Endodermal cell (in vitro differentiated cells): ENCODE measurements at regions not wholly inside any gene's neighbourhood (a gene's known extent, or its start where the extent isn't known, plus 50 kb on each side); places are given as distances from the start of the nearest gene placed in this dataset.

ENCODE experiments used
- DNase-seq: peaks from one replicate; pipeline ENCODE4 v3.0.0-alpha.2; 2017
- H3K27ac ChIP-seq: 2 replicates; pipeline ENCODE4 v1.5.1; 2013; ENCODE audit warnings: mild to moderate bottlenecking, low read depth, low read length, moderate library complexity
- H3K27me3 ChIP-seq: 2 replicates; pipeline ENCODE4 v1.6.1; 2013; ENCODE audit warnings: mild to moderate bottlenecking, low read length, moderate library complexity; ENCODE audit not compliant: insufficient read depth, control insufficient read depth, poor library complexity, severe bottlenecking
- H3K36me3 ChIP-seq: 2 replicates; pipeline ENCODE4 v1.7.0; 2013; ENCODE audit warnings: mild to moderate bottlenecking, low read length, moderate library complexity; ENCODE audit not compliant: control insufficient read depth, insufficient read depth
- H3K4me1 ChIP-seq: one replicate; pipeline ENCODE4 v1.7.0; 2013; ENCODE audit warnings: low read length; ENCODE audit not compliant: control insufficient read depth, insufficient read depth
- H3K4me3 ChIP-seq: 2 replicates; pipeline ENCODE4 v1.5.1; 2013; ENCODE audit warnings: mild to moderate bottlenecking, low read length, moderate library complexity
- H3K9ac ChIP-seq: 2 replicates; pipeline ENCODE4 v1.6.1; 2013; ENCODE audit warnings: mild to moderate bottlenecking, low read length, moderate library complexity; ENCODE audit not compliant: poor library complexity, severe bottlenecking; ENCODE audit errors: extremely low read depth
- H3K9me3 ChIP-seq: 2 replicates; pipeline ENCODE4 v1.6.1; 2013; ENCODE audit warnings: mild to moderate bottlenecking, low read length, moderate library complexity; ENCODE audit not compliant: control insufficient read depth
- H3K27ac Mint-ChIP-seq: 2 replicates; pipeline ENCODE4 v1.8.0; 2020; ENCODE audit warnings: mixed read lengths
- H3K27me3 Mint-ChIP-seq: 2 replicates; pipeline ENCODE4 v1.8.0; 2021; ENCODE audit warnings: mild to moderate bottlenecking, mixed read lengths; ENCODE audit not compliant: insufficient read depth
- H3K36me3 Mint-ChIP-seq: 2 replicates; pipeline ENCODE4 v1.8.0; 2020; ENCODE audit warnings: low read depth, mixed read lengths
- H3K4me1 Mint-ChIP-seq: 2 replicates; pipeline ENCODE4 v1.8.0; 2020; ENCODE audit warnings: mixed read lengths
- H3K4me3 Mint-ChIP-seq: 2 replicates; pipeline ENCODE4 v1.8.0; 2020; ENCODE audit warnings: mild to moderate bottlenecking, moderate library complexity, mixed read lengths
- H3K9me3 Mint-ChIP-seq: 2 replicates; pipeline ENCODE4 v1.8.0; 2020; ENCODE audit warnings: mild to moderate bottlenecking, mixed read lengths
- CTCF ChIP-seq: fragments of 200-600 bp; sonication (generic); conservative IDR thresholded peaks from 2 replicates; pipeline ENCODE4 v1.5.0; 2021; ENCODE audit warnings: antibody characterized with exemption, mild to moderate bottlenecking
- WGBS, 2 experiments: methylation state at CpG; one replicate each; pipeline versions ENCODE4 v1.1.5 to v1.1.7; 2013; ENCODE audit warnings: missing lambda C conversion rate in 2 of 2, mixed read lengths in 1 of 2; ENCODE audit not compliant: insufficient coverage in 1 of 2, insufficient read length in 1 of 2; 5-methylcytosine and 5-hydroxymethylcytosine counted together

DNA sequence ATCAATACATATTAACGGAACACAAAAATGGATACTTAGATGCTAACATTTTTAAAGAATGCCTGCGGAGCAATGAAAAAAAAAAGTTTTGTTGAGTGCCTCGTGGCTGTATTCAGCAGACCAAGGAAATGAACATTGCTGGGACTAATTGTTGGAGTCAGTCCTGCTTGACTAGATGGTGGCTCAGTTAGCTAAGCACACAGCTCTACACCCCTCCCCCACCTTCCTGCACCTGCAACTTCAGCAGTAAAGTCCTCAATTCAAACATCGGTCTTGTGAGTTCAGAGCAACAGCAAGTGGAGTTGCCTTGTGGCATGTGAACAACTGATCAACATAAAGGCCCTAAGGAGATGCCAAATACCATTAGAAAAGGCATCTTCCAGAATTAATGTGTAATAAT, 326.0 kb upstream of the NPSR1 start:
- no peak for DNase-seq
- 90 to 100% methylated on average over 1 to 4 of the region's 4 CpGs for WGBS, 2 experiments

DNA sequence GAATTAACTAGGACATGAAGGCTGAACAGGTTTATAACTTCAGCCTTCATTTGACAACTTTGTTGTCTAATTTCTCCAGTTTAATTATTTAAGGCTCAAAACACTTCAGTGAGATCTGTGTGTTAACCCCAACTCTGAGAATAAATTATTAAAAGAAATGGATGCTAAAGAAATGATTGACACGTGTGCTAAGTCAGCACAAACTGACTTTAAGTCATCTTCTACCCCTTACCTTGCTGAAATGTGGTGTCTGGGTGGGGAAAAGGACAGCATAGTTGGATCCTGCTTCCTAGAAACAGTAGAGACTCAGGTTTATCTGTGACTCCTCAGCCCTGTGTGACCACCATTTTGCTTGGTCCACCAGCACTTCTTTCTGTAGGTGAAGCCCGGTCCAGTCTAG, 324.8 kb upstream of the NPSR1 start:
- DNase-seq, result no peak
- Histone ChIP-seq H3K9ac (no peak overlapping the region), H3K4me1 (peaks cover 12% of the 10 kb centered on the region), H3K4me3 (no peak overlapping the region), H3K9me3 (peaks cover 2% of the 10 kb centered on the region), H3K36me3 (no peaks in the 10 kb centered on the region), H3K27me3 (no peaks in the 10 kb centered on the region), H3K27ac (no peak overlapping the region)
- Mint-ChIP-seq H3K36me3 (peaks cover 4% of the 10 kb centered on the region), H3K27me3 (peaks cover 12% of the 10 kb centered on the region), H3K27ac (no peak overlapping the region), H3K4me1 (peaks cover 6% of the 10 kb centered on the region), H3K4me3 (no peak overlapping the region), H3K9me3 (peaks cover 3% of the 10 kb centered on the region)
- TF ChIP-seq CTCF, result no peak
- WGBS, 2 experiments, result 91 to 100% methylated on average over 2 of the region's 2 CpGs

More for the DNA sequence above, 326.0 kb upstream of the NPSR1 start:
- Histone ChIP-seq H3K4me1 (peaks cover 16% of the 10 kb centered on the region), H3K27ac (no peak overlapping the region), H3K9ac (no peak overlapping the region), H3K4me3 (no peak overlapping the region), H3K36me3 (no peaks in the 10 kb centered on the region), H3K27me3 (no peaks in the 10 kb centered on the region), H3K9me3 (peaks cover 9% of the 10 kb centered on the region)
- H3K4me3 Mint-ChIP-seq, result no peak overlapping the region
- H3K36me3 Mint-ChIP-seq, result no peaks in the 10 kb centered on the region
- H3K27ac Mint-ChIP-seq, result no peak overlapping the region
- peaks cover 12% of the 10 kb centered on the region for H3K27me3 Mint-ChIP-seq
- peaks cover 6% of the 10 kb centered on the region for H3K4me1 Mint-ChIP-seq
- H3K9me3 Mint-ChIP-seq, result peaks cover 1% of the 10 kb centered on the region
- no peak for TF ChIP-seq CTCF

DNA sequence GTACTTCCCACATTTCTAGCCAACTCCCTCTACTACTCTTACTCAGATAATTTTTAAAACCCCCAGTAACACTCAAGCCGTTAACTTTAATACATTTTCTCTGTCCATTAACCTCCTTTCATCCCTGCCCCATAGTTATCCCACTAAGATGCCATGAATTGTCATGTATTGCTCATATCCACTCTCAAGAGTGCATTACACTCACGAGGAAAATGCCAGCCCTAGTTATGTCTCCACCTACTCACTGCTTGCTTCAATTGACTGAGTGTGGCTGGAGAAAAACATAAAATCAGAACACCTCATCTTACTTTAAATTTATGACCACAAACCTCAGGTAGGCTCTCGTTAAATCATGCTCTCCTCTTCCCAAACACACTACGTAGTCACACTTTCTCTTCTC, 324.1 kb upstream of the NPSR1 start:
- H3K36me3 ChIP-seq, result no peaks in the 10 kb centered on the region
- no peak overlapping the region for H3K4me3 ChIP-seq
- no peak overlapping the region for H3K27ac ChIP-seq
- H3K9ac ChIP-seq, result no peak overlapping the region
- no peak overlapping the region for H3K4me3 Mint-ChIP-seq
- H3K27me3 ChIP-seq, result no peaks in the 10 kb centered on the region
- DNase-seq, result no peak
- H3K9me3 Mint-ChIP-seq, result peaks cover 3% of the 10 kb centered on the region
- H3K27ac Mint-ChIP-seq, result no peak overlapping the region
- peaks cover 12% of the 10 kb centered on the region for H3K27me3 Mint-ChIP-seq
- no peak for TF ChIP-seq CTCF
- peaks cover 6% of the 10 kb centered on the region for H3K4me1 Mint-ChIP-seq
- H3K36me3 Mint-ChIP-seq, result peaks cover 4% of the 10 kb centered on the region
- 88 to 94% methylated on average over 4 of the region's 4 CpGs for WGBS, 2 experiments
- H3K9me3 ChIP-seq, result peaks cover 4% of the 10 kb centered on the region
- H3K4me1 ChIP-seq, result peaks cover 11% of the 10 kb centered on the region
